HK-2 (cell line): ENCODE measurements at regions not wholly inside any gene's neighbourhood (a gene's known extent, or its start where the extent isn't known, plus 50 kb on each side); places are given as distances from the start of the nearest gene placed in this dataset.

Experiments used
- DNase-seq: peaks from one replicate; pipeline ENCODE4 v3.0.0-alpha.2; 2018; ENCODE audit not compliant: unreplicated experiment

- no peak for DNase-seq
Observed at GRCh38 chr4:116872308-116872707, 213.1 kb downstream of the TRAM1L1 start.

- no peak for DNase-seq
Observed at GRCh38 chr4:116870686-116871085, 214.7 kb downstream of the TRAM1L1 start.

- no peak for DNase-seq
Observed at GRCh38 chr4:116866106-116866505, 219.3 kb downstream of the TRAM1L1 start.

- DNase-seq, result no peak
Observed at GRCh38 chr4:116862592-116862991, 222.8 kb downstream of the TRAM1L1 start.

- no peak for DNase-seq
Observed at GRCh38 chr4:116860891-116861290, 224.5 kb downstream of the TRAM1L1 start.

GRCh38 chr4:116849620-116850019 is 235.8 kb downstream of the TRAM1L1 start:
- no peak for DNase-seq

- no peak for DNase-seq
Observed at GRCh38 chr4:116847616-116848015, 237.8 kb downstream of the TRAM1L1 start.

GRCh38 chr4:116839826-116840225 is 245.6 kb downstream of the TRAM1L1 start:
- peak; percentile 20 for DNase-seq

GRCh38 chr4:116838609-116839008 is 246.8 kb downstream of the TRAM1L1 start:
- DNase-seq, result no peak

- DNase-seq, result no peak
Observed at GRCh38 chr4:116829187-116829586, 256.2 kb downstream of the TRAM1L1 start.

- DNase-seq, result no peak
Observed at GRCh38 chr4:116824172-116824571, 261.2 kb downstream of the TRAM1L1 start.

- DNase-seq, result no peak
Observed at GRCh38 chr4:116811730-116812129, 273.6 kb downstream of the TRAM1L1 start.

- no peak for DNase-seq
Observed at GRCh38 chr4:116796022-116796421, 289.4 kb downstream of the TRAM1L1 start.

- DNase-seq, result no peak
Observed at GRCh38 chr4:116788723-116789122, 296.7 kb downstream of the TRAM1L1 start.

GRCh38 chr4:116755051-116755450 is 330.3 kb downstream of the TRAM1L1 start:
- no peak for DNase-seq

GRCh38 chr4:116752027-116752426 is 333.3 kb downstream of the TRAM1L1 start:
- no peak for DNase-seq

- no peak for DNase-seq
Observed at GRCh38 chr4:116736756-116737155, 348.6 kb downstream of the TRAM1L1 start.

- no peak for DNase-seq
Observed at GRCh38 chr4:116734178-116734577, 351.2 kb downstream of the TRAM1L1 start.

- DNase-seq, result no peak
Observed at GRCh38 chr4:116733370-116733769, 352.0 kb downstream of the TRAM1L1 start.

GRCh38 chr4:116726523-116726922 is 358.9 kb downstream of the TRAM1L1 start:
- DNase-seq, result no peak

GRCh38 chr4:116724249-116724648 is 361.1 kb downstream of the TRAM1L1 start:
- DNase-seq, result no peak

- no peak for DNase-seq
Observed at GRCh38 chr4:116705466-116705865, 379.9 kb downstream of the TRAM1L1 start.

- no peak for DNase-seq
Observed at GRCh38 chr4:116702949-116703348, 382.4 kb downstream of the TRAM1L1 start.

GRCh38 chr4:116688536-116688935 is 396.8 kb downstream of the TRAM1L1 start:
- DNase-seq, result no peak

- no peak for DNase-seq
Observed at GRCh38 chr4:116668190-116668589, 417.2 kb downstream of the TRAM1L1 start.
